22Rv1 (cell line): ENCODE measurements at regions not wholly inside any gene's neighbourhood (a gene's known extent, or its start where the extent isn't known, plus 50 kb on each side); places are given as distances from the start of the nearest gene placed in this dataset.

Experiments used
- H3K27ac ChIP-seq: fragments of 450-650 bp; 2 replicates; pipeline ENCODE4 v1.5.1; 2017
- CTCF ChIP-seq: fragments of 450-650 bp; IDR thresholded peaks from 2 replicates; pipeline ENCODE4 v1.5.1; 2017; ENCODE audit warnings: mild to moderate bottlenecking
- ZFX ChIP-seq: fragments of 450-650 bp; IDR thresholded peaks from 2 replicates; pipeline ENCODE4 v1.6.1; 2017; ENCODE audit warnings: antibody characterized with exemption, borderline replicate concordance

GRCh38 chr20:6582449-6582848 lies 185.0 kb upstream of the BMP2 start:
- H3K27ac ChIP-seq: no peak overlapping the region
- TF ChIP-seq CTCF: no peak

- TF ChIP-seq ZFX (no peak), CTCF (no peak)
- no peak overlapping the region for H3K27ac ChIP-seq
Measured at GRCh38 chr20:6580486-6580885, 187.0 kb upstream of the BMP2 start.

DNA sequence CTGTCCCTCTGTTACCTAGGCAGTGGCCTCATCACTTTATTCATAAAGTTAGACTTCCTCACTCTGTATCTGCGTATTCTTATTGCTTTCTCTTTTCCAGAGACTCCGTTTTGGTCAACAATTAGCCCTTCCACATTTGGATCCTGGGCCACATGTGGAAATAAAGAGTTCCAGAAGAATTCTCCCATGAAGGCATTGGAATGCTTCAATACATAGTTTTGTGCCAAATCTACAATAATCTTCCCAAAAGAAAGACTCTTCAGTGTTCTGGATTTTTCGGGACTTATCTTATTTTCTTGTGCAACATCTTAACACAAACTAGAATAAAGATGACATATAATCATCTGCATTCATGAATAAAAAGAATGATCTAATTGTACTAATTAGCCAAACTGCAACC lies 187.7 kb upstream of the BMP2 start:
- H3K27ac ChIP-seq: no peak overlapping the region
- no peak for TF ChIP-seq ZFX
- no peak for TF ChIP-seq CTCF

- no peak for TF ChIP-seq ZFX
- no peak for TF ChIP-seq CTCF
- H3K27ac ChIP-seq: no peak overlapping the region
Measured at GRCh38 chr20:6579417-6579816, 188.1 kb upstream of the BMP2 start.

GRCh38 chr20:6577451-6577850 lies 190.0 kb upstream of the BMP2 start:
- no peak overlapping the region for H3K27ac ChIP-seq
- TF ChIP-seq ZFX: no peak
- no peak for TF ChIP-seq CTCF

DNA sequence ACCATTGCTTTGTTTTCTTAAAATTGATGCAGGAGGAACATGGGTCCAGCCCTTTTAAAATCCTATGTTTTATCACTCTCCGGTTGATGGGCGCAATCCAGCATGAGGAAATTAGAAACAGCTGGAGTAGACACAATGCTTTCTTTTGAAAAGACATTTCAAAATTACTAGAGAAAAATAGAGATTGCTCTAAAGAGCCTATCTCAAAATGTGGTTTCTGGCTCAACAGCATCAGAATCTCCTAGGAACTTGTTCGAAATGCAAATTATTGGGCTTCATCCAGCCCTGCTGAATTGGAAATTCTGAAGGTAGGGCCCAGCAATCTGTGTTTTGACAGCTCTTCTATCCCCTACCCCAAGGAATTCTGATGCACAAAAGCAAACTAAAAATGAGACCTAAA lies 190.8 kb upstream of the BMP2 start:
- TF ChIP-seq CTCF: no peak
- TF ChIP-seq ZFX: no peak
- no peak overlapping the region for H3K27ac ChIP-seq

DNA sequence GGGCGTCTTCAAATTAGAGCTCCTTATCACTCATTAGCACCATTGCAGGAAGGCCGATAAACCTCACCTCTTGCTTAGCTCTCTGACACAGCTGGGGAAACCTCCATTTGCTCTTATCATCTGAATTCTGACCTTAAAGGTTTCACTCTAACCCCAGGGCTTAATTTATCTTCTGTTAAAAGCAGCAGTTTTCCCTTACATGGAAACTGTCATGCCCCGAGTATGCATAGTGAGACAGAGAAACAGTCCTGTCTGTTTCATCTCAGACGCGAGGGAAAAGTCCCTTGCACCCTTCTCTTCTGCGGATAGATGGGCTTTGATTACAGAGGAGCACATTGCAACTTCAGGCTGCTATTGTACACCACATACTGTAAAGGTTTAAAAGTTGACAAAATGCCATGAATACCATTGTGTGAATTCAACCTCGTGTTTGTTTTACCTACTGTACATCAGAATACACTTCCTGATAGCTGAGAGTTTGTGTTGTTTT lies 191.5 kb upstream of the BMP2 start:
- TF ChIP-seq ZFX: no peak
- no peak for TF ChIP-seq CTCF
- H3K27ac ChIP-seq: no peak overlapping the region
